HG03432 (cell line): ENCODE measurements at regions not wholly inside any gene's neighbourhood (a gene's known extent, or its start where the extent isn't known, plus 50 kb on each side); places are given as distances from the start of the nearest gene placed in this dataset.

Source experiments
- ATAC-seq: cut with Tn5 transposase; IDR thresholded peaks from one replicate; pipeline ENCODE4 v1.9.1; 2021; ENCODE audit warnings: mild to moderate bottlenecking, moderate library complexity; ENCODE audit not compliant: unreplicated experiment

DNA sequence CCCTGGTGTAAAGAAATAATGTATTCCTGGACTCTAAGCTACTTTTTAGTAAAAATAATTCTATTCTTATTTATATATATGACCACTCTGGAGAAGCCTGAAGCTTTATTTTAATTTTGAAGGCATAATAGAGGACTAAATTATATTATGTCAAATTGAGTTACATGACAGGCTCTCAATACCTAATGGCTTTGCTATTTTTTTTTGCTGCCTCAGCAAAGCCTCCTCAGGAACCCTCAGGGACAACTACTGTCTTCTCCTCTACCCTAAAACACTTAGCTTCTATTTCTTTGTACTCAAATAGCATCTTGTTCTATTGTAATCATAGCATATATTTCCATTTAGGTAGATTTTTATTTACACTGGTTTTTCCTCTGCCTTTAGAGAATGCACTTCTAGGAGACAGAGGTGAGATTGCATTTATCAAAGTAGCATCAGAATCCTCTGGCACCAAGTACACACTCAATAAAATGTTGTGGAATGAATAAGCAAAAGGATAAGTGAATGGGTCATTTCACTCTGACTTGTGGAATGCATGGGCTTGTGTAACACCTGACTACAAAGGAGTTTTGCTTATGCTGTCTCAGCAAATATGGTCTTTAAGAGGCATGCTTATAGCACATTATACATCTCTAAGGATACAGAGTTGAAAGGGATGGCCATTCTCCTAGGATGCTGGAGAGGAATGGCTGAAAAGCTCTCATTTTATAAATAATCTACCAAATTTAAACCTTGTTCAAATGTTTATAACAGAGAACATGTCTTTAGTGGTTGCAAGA is 605.2 kb downstream of the KCNJ2 start:
- ATAC-seq: no peak

DNA sequence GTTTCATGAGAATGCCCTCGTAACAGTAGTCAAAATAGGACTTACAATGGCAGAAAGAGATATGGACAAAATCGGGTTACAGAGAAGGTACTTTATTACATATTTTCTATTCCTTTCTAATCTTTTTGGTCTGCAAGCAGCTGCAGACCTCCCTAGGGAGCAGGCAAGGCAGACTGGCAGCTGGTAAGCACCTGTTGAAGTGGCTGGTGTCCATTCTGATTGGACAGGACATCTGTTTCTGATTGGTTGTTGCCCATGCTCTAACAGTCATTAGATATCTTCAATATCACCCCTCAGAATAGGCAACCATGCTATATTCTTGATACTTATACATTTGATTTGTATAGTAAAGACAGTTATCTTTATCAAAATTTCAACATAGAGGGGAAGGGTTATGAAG is 606.3 kb downstream of the KCNJ2 start:
- ATAC-seq: no peak

DNA sequence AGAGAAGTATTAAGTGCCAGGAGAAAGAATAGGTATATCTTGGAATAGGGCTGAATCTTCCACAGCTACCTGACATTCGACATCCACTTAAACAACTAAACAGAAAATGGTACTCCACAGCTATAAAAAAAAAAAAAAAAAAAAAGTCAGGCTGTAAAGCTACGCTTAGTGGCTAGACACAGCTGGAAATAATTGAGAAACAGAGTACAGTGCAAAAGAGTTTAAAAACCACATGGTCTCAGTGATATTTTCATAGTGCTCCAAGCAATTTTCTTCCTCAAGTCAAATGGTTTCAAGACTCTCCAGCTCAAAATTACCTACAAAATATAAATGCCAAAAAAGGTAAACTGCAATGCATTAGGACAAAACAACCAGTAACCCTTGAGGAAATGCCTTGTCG is 607.1 kb downstream of the KCNJ2 start:
- no peak for ATAC-seq

DNA sequence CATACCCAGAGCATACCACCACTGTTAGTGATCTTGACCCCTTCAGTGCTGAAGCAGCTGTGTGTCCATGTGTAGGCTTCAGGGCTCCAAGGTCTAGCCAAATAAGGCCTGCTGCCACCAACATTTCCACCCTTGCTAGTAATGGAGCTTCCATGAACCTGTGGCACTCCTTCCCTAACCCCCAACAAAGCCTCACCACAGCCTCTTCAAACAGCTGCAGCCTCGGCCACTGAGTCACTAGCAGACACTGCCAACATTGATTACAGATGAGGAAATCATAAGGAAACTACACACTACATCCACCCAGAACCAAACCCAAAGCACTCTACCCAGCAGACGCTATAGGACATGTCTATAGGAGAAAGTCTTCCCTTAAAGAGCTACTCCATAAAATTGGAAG is 610.7 kb downstream of the KCNJ2 start:
- ATAC-seq: no peak

DNA sequence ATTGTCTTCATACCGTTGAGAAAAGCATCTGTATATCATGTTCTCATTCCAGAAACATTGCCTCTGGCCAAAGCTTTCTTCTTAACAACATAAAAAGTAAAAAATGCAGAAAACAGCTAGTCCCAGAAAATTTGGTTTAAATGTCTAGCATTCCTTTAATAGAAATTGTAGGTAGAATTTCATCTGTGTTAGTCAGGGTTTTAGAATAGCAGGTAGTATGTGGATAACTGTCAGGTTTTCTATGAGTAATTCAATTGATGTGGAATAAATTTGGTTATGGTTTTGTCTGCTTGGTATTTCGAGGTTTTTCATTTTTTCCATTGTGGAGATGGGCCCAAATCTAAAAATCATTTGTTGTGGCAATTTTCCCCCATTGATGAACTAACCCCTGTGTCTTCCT is 616.7 kb downstream of the KCNJ2 start:
- no peak for ATAC-seq

DNA sequence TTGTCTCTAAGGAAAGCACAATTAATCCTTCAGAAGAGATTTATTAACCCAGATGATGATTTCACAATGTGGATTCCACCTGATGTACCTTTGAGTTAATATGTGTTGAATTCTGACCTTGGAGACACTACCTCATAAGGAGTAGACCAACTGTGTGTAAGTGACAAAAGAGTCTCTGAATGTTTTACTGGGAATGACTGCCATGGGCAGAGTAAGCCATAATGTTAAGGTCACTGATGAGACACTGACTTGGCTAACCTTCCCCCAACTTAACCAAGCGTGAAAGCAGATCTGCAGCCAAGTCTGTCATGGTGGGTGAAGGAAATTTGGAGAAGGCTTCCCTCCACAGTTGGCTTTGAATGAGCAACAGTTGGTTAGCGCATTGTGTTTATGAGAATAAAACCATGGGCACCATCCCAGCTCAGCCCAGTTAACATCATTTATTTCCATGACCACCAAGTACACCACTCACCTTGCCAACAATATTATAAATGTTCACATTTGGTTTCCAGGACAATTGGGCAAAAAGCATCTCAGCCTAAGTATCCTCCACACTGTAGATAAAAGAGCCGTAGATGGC is 618.5 kb downstream of the KCNJ2 start:
- no peak for ATAC-seq

DNA sequence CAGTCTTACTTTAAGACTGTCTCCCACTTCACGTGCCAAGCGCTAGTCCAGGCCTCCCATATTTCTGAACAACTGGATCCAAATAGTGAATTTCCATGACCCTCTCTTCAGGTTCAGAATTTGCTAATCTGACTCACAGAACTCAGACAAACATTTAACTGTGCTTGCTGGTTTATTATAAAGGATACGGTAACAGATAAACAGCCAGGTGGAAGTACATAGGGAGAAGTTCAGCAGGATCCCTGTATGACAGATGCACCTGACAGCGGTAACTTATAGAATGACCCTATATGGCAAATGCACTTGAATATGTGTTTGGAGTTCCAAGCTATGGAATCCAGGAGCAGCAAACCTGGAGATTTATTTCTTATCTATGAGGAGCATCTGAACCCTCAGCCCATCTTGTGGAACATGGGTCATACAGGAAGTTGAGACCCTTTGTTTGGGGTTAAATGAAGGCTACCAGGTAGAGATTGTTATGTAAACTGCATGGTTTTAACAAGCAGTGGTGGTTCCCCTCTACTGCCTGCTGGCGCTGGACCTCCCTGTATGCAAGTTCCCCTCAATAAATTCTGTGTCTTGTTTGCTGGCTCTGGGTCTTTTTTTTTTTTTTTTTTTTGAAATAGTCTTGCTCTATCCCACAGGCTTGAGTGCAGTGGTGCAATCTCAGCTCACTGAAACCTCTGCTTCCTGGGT is 622.6 kb downstream of the KCNJ2 start:
- ATAC-seq: no peak

DNA sequence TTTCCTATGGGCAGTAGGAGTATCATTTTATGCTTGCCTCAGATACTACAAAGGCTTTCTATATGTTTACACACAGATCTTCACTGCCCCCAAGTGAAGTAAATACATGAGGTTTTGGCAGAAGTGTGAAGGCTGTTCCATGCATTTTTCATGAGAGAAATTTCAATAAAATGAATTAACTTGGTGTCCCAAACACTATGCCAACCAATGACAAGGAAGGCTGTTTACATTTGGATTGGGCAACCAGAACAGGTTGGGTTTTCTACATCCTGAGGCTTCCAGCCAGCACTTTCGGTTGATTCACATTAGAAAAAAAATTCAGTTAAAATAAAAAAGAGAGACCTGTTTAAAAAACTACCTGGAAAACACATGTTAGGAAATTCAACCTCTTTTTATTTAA is 625.4 kb downstream of the KCNJ2 start:
- no peak for ATAC-seq

DNA sequence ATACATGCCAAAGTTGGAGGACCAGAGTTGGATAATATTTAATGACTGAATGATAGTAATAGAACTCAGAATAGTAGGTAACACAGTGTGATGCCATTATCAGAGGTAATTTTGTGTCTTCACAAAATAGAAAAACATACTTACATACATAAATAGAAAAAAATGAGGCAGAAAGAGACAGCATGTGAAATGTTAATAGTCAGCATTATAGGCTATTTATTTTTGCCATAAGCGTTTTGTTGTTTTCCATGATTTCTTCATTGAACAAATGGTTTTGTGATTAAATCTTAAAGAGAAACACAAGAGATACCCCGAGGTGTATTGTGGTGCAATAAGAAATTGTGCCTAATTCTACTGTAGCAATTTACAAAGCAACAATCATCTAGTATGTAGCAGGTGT is 626.3 kb downstream of the KCNJ2 start:
- no peak for ATAC-seq

DNA sequence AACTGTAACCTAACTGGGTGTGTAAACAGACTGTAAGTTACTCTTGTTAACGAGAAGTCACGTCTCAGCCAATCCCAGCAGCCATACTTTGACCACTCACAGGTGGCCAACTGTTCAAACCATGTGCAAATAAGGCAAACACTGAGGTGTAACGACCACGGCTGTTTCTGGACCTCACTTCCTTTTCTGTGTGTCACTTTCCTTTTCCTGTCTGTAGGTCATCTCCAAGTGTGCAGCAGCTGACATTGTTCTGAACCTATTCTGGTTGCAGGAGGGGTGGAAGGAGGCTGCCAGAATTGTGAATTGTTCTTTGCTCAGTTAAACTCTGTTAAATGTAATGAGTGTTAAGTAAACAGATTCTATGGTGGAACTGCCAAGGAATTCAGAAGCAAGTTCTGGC is 627.4 kb downstream of the KCNJ2 start:
- ATAC-seq: no peak

DNA sequence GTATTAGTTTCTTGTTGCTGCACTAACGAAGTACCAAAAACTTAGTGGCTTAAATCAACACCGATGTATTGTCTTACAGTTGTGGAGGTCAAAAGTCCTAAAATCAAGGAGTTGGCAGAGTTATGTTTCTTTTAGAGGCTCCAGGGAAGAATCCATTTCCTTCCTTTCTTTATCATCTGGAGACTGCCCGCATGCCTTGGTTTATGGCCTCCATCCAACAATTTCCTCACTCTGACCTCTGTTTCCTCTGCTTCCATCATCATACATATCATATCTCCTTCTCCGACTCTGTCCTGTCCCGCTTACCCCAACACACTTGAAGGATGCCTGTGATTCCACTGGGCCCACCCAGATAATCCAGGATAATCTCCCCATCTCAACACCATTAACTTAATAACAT is 627.8 kb downstream of the KCNJ2 start:
- ATAC-seq: no peak

DNA sequence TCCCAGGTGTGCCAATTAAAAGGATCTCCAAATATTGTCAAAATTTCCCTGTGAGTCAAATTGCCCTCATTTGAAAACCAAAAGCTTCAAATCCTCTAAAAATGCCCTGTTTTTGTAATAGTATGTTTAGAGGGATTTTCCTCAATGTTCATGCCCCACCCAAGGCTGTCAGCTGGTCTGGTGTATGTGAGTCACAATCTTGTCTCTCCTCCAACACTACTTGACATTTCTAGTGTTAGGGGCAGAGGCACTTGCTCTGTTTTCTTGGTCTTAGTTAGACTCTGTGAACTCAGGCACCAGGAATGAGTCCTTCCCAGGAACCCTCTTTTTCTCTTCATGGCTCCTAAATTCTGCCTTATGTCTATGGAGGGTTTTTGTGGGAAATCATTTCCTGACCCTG is 634.8 kb downstream of the KCNJ2 start:
- no peak for ATAC-seq

DNA sequence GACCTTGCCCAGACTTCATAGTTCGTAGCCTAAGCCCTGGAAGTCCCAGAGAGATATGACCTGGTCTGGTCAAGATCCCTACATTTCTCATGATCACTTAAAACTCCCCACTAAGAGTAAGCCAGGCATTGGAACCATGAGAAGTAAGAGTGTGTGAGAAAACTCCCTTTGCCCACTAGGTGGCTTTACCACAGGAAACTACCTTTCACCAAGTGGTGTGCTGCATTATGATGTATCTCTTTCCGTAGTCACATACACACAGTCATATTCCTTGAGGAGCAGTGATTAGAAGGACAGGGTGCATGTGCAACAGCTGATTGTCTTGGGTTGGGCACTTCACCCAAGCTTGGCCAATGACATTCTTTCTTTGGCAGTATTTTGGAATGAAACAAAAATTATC is 639.3 kb downstream of the KCNJ2 start:
- no peak for ATAC-seq

DNA sequence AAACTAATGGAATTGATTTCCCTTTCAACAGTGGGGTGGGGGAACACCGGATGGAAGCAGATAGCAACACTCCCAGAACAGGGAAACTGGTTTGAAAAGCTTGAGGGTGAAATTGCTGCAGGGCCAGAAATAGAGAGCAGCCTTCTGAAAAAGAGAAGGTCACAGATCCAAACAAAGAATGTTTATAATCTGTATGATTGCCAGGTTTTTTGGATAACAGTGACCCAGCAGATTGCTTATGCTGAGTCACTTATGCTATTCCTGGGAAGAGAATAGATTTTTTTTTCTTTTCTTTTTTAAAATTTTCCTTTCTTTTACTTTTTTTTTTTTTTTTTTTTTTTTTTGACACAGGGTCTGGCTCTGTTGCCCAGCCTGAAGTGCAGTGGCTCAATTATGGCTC is 641.3 kb downstream of the KCNJ2 start:
- no peak for ATAC-seq

DNA sequence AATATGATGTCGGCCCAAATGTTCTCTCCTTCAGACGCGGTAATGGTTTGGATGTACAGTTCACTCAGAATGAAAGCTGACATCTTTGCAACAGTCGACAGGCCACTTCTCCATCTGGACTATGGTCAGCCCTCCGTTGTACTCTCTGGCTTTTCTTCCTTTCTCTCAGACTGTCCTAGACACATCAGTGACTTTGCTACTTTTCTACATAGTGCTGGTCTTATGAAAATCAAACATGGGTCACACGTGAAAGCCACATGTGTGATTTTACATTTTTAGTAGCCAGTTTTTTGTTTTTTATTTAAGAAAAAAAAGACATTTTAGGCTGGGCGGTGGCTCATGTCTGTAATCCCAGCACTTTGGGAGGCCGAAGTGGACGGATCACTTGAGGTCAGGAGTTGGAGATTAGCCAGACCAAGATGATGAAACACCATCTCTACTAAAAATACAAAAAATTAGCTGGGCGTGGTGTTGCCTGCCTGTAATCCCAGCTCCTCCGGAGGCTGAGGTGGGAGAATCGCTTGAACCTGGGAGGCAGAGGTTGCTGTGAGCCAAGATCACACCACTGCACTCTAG is 644.1 kb downstream of the KCNJ2 start:
- ATAC-seq: no peak

DNA sequence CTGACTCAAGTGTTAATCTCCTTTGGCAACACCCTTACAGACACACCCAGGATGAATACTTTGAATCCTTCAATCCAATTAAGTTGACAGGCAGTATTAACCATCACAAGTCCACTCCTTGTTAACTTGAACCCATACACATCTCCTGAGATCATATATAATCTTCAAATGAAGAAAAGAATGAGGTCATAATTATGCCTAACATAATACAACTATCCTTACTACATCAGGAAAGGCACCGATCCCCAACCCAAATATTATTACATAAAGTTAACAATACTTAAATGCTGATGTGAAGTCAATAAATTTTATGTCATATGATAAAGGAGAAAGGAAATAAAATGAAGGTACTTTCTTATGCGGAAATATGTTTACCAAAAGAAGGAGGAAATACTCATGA is 649.9 kb downstream of the KCNJ2 start:
- no peak for ATAC-seq

DNA sequence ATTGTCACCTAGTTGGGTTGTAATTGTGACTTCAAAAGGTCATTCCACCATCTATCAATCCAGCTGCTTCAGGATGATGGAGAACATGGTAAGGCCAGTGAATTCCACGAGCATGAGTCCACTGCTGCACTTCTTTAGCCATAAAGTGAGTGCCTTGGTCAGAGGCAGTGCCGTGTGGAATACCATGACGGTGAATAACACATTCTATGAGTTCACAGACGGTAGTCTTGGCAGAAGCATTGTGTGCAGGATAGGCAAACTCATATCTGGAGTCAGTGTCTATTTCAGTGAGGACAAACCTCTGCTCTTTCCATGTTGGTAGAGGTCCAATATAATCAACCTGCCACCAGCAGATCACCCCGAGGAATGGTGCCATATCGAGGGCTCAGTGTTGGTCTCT is 650.9 kb downstream of the KCNJ2 start:
- no peak for ATAC-seq

DNA sequence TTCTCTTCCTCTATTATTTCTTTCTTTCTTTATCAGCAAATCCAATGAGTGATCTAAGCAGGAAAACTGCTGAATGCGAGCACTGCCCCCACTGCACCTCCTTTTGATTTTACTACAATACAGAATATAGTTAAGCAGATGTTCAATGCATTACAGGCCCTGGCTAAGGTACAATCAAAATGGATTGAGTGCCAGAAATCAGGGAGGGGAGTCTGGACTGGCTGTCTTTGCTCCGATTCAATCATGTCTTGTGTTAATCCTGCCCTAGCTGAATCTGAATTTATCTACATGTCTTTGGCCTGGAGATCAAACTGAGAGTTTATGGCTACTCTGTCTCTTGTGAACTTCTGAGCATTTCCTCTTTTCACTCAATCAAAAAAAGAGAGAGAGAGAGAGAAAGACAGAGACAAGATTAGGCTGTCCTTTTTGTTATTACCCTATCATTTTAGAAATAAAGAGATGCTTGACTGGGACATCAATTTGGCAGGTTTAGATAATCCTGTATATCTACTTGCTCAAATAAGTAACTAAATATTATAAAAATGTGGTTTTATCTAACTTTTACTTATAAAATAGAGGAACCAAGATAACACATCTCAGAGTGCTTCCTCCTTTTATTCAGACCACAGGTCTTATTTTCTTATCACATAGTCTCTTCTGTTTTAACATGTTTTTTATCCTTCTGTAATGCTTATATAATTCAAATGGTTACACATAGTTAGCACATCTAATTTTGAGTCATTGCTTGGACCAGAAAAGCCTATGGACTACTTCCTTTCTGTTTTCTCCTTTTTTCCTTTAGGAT is 656.2 kb downstream of the KCNJ2 start:
- no peak for ATAC-seq

DNA sequence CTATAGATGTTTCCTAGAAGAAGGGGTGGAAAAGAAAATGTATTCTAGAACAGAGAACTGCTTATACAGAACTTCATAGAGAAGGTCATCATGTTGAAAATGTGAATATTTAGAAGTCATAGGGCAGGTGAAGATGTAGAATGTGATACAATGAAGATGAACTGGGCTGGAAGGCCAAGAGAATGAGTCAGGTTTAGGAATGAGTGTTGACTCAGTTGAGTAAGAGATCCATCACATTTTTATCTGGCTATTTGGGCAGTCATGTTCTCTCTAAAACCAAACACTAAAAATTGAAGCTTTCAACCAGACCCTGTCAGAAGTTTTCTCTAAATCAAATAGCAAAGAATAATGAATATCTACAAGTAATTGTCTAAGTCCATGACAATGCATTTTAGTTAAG is 660.5 kb downstream of the KCNJ2 start:
- ATAC-seq: no peak

DNA sequence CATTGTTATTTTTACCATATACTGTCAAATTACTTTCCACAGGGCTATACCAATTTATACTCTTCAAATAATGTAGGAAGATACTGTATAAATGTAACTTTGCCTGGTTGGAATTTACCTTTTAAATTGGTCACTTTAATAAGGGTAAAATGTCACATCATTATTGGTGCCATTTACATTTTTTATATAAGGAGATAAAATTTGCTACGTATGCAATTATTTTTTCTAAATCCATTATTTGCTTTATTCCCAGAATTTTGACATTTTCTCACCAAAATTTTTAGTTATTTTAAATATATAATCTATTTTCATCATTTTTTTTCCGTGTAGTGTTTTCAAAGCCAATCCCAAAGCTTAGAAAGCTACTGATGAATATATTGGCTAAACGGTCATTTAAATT is 664.7 kb downstream of the KCNJ2 start:
- no peak for ATAC-seq

DNA sequence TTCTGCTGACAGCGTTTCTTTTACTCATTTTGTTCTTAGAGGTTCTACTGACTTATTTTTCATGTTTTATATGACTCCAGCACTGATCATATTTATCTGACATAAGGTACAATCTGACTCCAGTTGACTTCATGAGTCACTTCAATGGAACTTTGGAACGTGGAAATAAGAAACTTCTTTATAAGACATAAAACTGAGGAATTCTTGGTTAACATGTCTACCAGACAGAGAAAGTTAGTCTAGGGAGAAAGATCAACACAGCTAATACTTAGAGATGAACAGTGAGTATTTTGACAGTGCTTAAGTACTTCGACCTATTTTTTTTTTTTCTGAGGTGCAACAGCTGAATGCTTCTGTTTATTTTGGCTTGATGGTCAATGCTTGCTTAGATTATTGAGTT is 679.5 kb downstream of the KCNJ2 start:
- ATAC-seq: no peak
